Right hindlimb (tissue), 1 donor: ENCODE measurements at regions not wholly inside any gene's neighbourhood (a gene's known extent, or its start where the extent isn't known, plus 50 kb on each side); places are given as distances from the start of the nearest gene placed in this dataset.

Source experiments
- DNase-seq: peaks from one replicate; pipeline ENCODE4 v3.0.0-alpha.2; 2018

- DNase-seq, result no peak
Measured at GRCh38 chr21:27114111-27114510, 147.2 kb upstream of the ADAMTS5 start.

GRCh38 chr21:27112186-27112585 is 145.3 kb upstream of the ADAMTS5 start:
- no peak for DNase-seq

GRCh38 chr21:27110956-27111355 is 144.1 kb upstream of the ADAMTS5 start:
- no peak for DNase-seq

GRCh38 chr21:27108701-27109100 is 141.8 kb upstream of the ADAMTS5 start:
- DNase-seq, result no peak

- DNase-seq, result no peak
Measured at GRCh38 chr21:27108228-27108627, 141.3 kb upstream of the ADAMTS5 start.

GRCh38 chr21:27104846-27105431 is 138.1 kb upstream of the ADAMTS5 start:
- no peak for DNase-seq

GRCh38 chr21:27103768-27104167 is 136.9 kb upstream of the ADAMTS5 start:
- DNase-seq, result no peak

- DNase-seq, result no peak
Measured at GRCh38 chr21:27101523-27101922, 134.6 kb upstream of the ADAMTS5 start.

- no peak for DNase-seq
Measured at GRCh38 chr21:27094184-27094948, 127.5 kb upstream of the ADAMTS5 start.

- no peak for DNase-seq
Measured at GRCh38 chr21:27086630-27087029, 119.7 kb upstream of the ADAMTS5 start.

GRCh38 chr21:27086186-27086585 is 119.3 kb upstream of the ADAMTS5 start:
- DNase-seq, result no peak

GRCh38 chr21:27085387-27085786 is 118.5 kb upstream of the ADAMTS5 start:
- no peak for DNase-seq

- DNase-seq, result no peak
Measured at GRCh38 chr21:27083144-27083543, 116.3 kb upstream of the ADAMTS5 start.

GRCh38 chr21:27082431-27083010 is 115.6 kb upstream of the ADAMTS5 start:
- DNase-seq, result no peak

- no peak for DNase-seq
Measured at GRCh38 chr21:27079636-27080240, 112.8 kb upstream of the ADAMTS5 start.

- no peak for DNase-seq
Measured at GRCh38 chr21:27078915-27079314, 112.0 kb upstream of the ADAMTS5 start.

GRCh38 chr21:27077501-27077900 is 110.6 kb upstream of the ADAMTS5 start:
- no peak for DNase-seq

- DNase-seq, result no peak
Measured at GRCh38 chr21:27076025-27076424, 109.1 kb upstream of the ADAMTS5 start.

- DNase-seq, result no peak
Measured at GRCh38 chr21:27070861-27071670, 104.2 kb upstream of the ADAMTS5 start.

- DNase-seq, result no peak
Measured at GRCh38 chr21:27068811-27069210, 101.9 kb upstream of the ADAMTS5 start.

- no peak for DNase-seq
Measured at GRCh38 chr21:27067226-27067625, 100.3 kb upstream of the ADAMTS5 start.

- DNase-seq, result no peak
Measured at GRCh38 chr21:27062443-27062842, 95.6 kb upstream of the ADAMTS5 start.

GRCh38 chr21:27061770-27062169 is 94.9 kb upstream of the ADAMTS5 start:
- DNase-seq, result no peak
